ENCODE measurements at regions not wholly inside any gene's neighbourhood (a gene's known extent, or its start where the extent isn't known, plus 50 kb on each side); places are given as distances from the start of the nearest gene placed in this dataset.

- Histone ChIP-seq H3K27me3 (ENCODE audit: control insufficient read depth, insufficient read depth, low read length) (no peaks in the 10 kb centered on the region), H3K4me3 (ENCODE audit: low read length) (no peak overlapping the region), H3K4me1 (ENCODE audit: control insufficient read depth, insufficient read depth, low read length) (no peaks in the 10 kb centered on the region), H3K36me3 (ENCODE audit: control insufficient read depth, insufficient read depth, low read length) (no peaks in the 10 kb centered on the region), H3K9me3 (ENCODE audit: control insufficient read depth, insufficient read depth, low read length) (no peaks in the 10 kb centered on the region), H3K27ac (ENCODE audit: low read length) (peak overlapping the region; percentile 61)
- peak in 1 of 2 donors; percentile 20 for DNase-seq
- TF ChIP-seq CTCF (IDR thresholded peaks at IDR 0.05) = no peak
- peaks cover 3 to 4% of the 10 kb centered on the region in 2 donors for H3K9me3 Mint-ChIP-seq
- H3K27me3 Mint-ChIP-seq (ENCODE audit: low read depth in 2 of 2) = no peaks in the 10 kb centered on the region
- no peak for ATAC-seq
- peaks cover 12 to 14% of the 10 kb centered on the region in 2 donors for H3K4me1 Mint-ChIP-seq
- intact Hi-C loops (cut with micrococcal nuclease) = loop anchor here (1.0 kb wide), 1 partner anchor 8 kb away; no protein-coding TSS in a partner anchor
- peaks cover 18% of the 10 kb centered on the region for H3K36me3 Mint-ChIP-seq
- H3K27ac Mint-ChIP-seq = no peak overlapping the region
- 71% methylated on average over 3 of the region's 3 CpGs for WGBS (ENCODE audit: insufficient coverage)
- no peak overlapping the region for H3K4me3 Mint-ChIP-seq
Measured at GRCh38 chr13:31965361-31966066, 66.1 kb upstream of the FRY start.

GRCh38 chr13:31967155-31967554 is 64.4 kb upstream of the FRY start:
- no peak overlapping the region for H3K4me3 Mint-ChIP-seq
- peak; percentile 18 for TF ChIP-seq CTCF (IDR thresholded peaks at IDR 0.05)
- intact Hi-C loops (cut with micrococcal nuclease) = no loop called here

GRCh38 chr13:31968473-31968872 is 63.1 kb upstream of the FRY start:
- no peaks in the 10 kb centered on the region for H3K27me3 ChIP-seq (ENCODE audit: control insufficient read depth, insufficient read depth, low read length)
- no peak overlapping the region for H3K4me3 ChIP-seq (ENCODE audit: low read length)
- no peak for DNase-seq
- Mint-ChIP-seq H3K4me3 (no peak overlapping the region), H3K9me3 (peaks cover 3 to 4% of the 10 kb centered on the region in 2 donors), H3K4me1 (peaks cover 10 to 12% of the 10 kb centered on the region in 2 donors), H3K36me3 (peaks cover 18% of the 10 kb centered on the region), H3K27ac (peak overlapping the region in 1 of 2 donors; percentile 28), H3K27me3 (ENCODE audit: low read depth in 2 of 2) (no peaks in the 10 kb centered on the region)
- no peak for TF ChIP-seq CTCF (IDR thresholded peaks at IDR 0.05)
- H3K36me3 ChIP-seq (ENCODE audit: control insufficient read depth, insufficient read depth, low read length) = no peaks in the 10 kb centered on the region
- intact Hi-C loops (cut with micrococcal nuclease) = no loop called here
- 38% methylated on average over 3 of the region's 3 CpGs for WGBS (ENCODE audit: insufficient coverage)
- peak in 2 of 3 donors; percentile 15 to 32 for ATAC-seq
- no peak overlapping the region for H3K27ac ChIP-seq (ENCODE audit: low read length)
- H3K9me3 ChIP-seq (ENCODE audit: control insufficient read depth, insufficient read depth, low read length) = no peaks in the 10 kb centered on the region
- no peaks in the 10 kb centered on the region for H3K4me1 ChIP-seq (ENCODE audit: control insufficient read depth, insufficient read depth, low read length)

More at GRCh38 chr13:31967155-31967554, 64.4 kb upstream of the FRY start:
- 80% methylated on average over 1 of the region's 1 CpG for WGBS (ENCODE audit: insufficient coverage)
- Mint-ChIP-seq H3K36me3 (peaks cover 18% of the 10 kb centered on the region), H3K27me3 (ENCODE audit: low read depth in 2 of 2) (no peaks in the 10 kb centered on the region), H3K4me1 (peaks cover 12 to 14% of the 10 kb centered on the region in 2 donors), H3K9me3 (peaks cover 3 to 4% of the 10 kb centered on the region in 2 donors), H3K27ac (no peak overlapping the region)
- DNase-seq (no peak), ATAC-seq (no peak)
- H3K27ac ChIP-seq (ENCODE audit: low read length) = no peak overlapping the region
- no peaks in the 10 kb centered on the region for H3K27me3 ChIP-seq (ENCODE audit: control insufficient read depth, insufficient read depth, low read length)
- no peak overlapping the region for H3K4me3 ChIP-seq (ENCODE audit: low read length)
- H3K4me1 ChIP-seq (ENCODE audit: control insufficient read depth, insufficient read depth, low read length) = no peaks in the 10 kb centered on the region
- H3K9me3 ChIP-seq (ENCODE audit: control insufficient read depth, insufficient read depth, low read length) = no peaks in the 10 kb centered on the region
- H3K36me3 ChIP-seq (ENCODE audit: control insufficient read depth, insufficient read depth, low read length) = no peaks in the 10 kb centered on the region

Data from natural killer cell (primary cell).